ENCODE measurements at regions not wholly inside any gene's neighbourhood (a gene's known extent, or its start where the extent isn't known, plus 50 kb on each side); places are given as distances from the start of the nearest gene placed in this dataset.

- FAIRE-seq (no peak), DNase-seq (ENCODE audit: low read depth, low spot score) (no peak)
- intact Hi-C loops (cut with micrococcal nuclease) (no loop called here), dilution Hi-C loops (cut with MboI; ENCODE audit: extremely low pct_ligation_motif_present, low sequenced_read_pairs) (no loop called here)
- no peaks in the 10 kb centered on the region for H3K9me3 ChIP-seq (replicated peaks; ENCODE audit: control insufficient read depth, insufficient read depth, low read length)
- no peaks in the 10 kb centered on the region for H3K4me1 ChIP-seq (ENCODE audit: control insufficient read depth, extremely low read depth, insufficient read depth, low read length)
- POLR2A ChIA-PET, result no interaction called here
- H3K27ac ChIP-seq (ENCODE audit: insufficient read depth, low read depth, low read length), result no peak overlapping the region
- H3K79me2 ChIP-seq (ENCODE audit: control insufficient read depth, insufficient read depth, low read length), result no peaks in the 10 kb centered on the region
- no peak overlapping the region for H3K9ac ChIP-seq (replicated peaks; ENCODE audit: extremely low read depth, insufficient read depth, low read length)
- H3K9me1 ChIP-seq (replicated peaks; ENCODE audit: control insufficient read depth, extremely low read depth, insufficient read depth, low read length), result no peaks in the 10 kb centered on the region
- no peak for TF ChIP-seq EZH2 (IDR thresholded peaks at IDR 0.05; ENCODE audit: borderline replicate concordance, low read depth, low read length, severe bottlenecking)
- TF ChIP-seq CTCF (IDR thresholded peaks at IDR 0.05; ENCODE audit: extremely low read depth in 1 of 2, insufficient read depth in 1 of 2, low read depth in 1 of 2, low read length in 2 of 2), result no peak
- TF ChIP-seq POLR2A (IDR thresholded peaks at IDR 0.05; ENCODE audit: low read depth, low read length), result no peak
- TF ChIP-seq FOS (IDR thresholded peaks at IDR 0.05; ENCODE audit: borderline replicate concordance, insufficient read depth, low read length), result no peak
- TF ChIP-seq MYC (IDR thresholded peaks at IDR 0.05; ENCODE audit: low read depth, low read length), result no peak
- TF ChIP-seq JUN (IDR thresholded peaks at IDR 0.05; ENCODE audit: borderline replicate concordance, insufficient read depth, insufficient read length, low read depth), result no peak
- TF ChIP-seq GATA2 (IDR thresholded peaks at IDR 0.05; ENCODE audit: insufficient read depth, insufficient read length, low read depth, low read length), result no peak
- TF ChIP-seq MAX (IDR thresholded peaks at IDR 0.05; ENCODE audit: insufficient read depth, insufficient read length), result no peak
- no peak for TF ChIP-seq POLR2AphosphoS5 (IDR thresholded peaks at IDR 0.05; ENCODE audit: insufficient read depth, low read depth, low read length)
- BruUV-seq (replicated peaks), result no TSS peak
- H3K27me3 ChIP-seq (ENCODE audit: control insufficient read depth in 2 of 2, insufficient read depth in 2 of 2, low read length in 2 of 2), result no peaks in the 10 kb centered on the region
- no peaks in the 10 kb centered on the region for H3K36me3 ChIP-seq (ENCODE audit: control insufficient read depth in 2 of 2, extremely low read depth in 1 of 2, insufficient read depth in 2 of 2, low read length in 2 of 2)
- no peak overlapping the region for H2AFZ ChIP-seq (ENCODE audit: low read depth, low read length)
- CTCF ChIA-PET, result no interaction called here
- no peak overlapping the region for H3K4me3 ChIP-seq (replicated peaks in 1 of 3; ENCODE audit: insufficient read depth in 1 of 3, low read depth in 1 of 3, low read length in 3 of 3)
- H3K4me2 ChIP-seq (ENCODE audit: insufficient read depth, low read length), result no peak overlapping the region
- no peaks in the 10 kb centered on the region for H4K20me1 ChIP-seq (replicated peaks; ENCODE audit: control insufficient read depth, extremely low read depth, insufficient read depth, low read length)
Observed at GRCh38 chr16:75909746-75910145, 183.5 kb upstream of the CPHXL start.

All from endothelial cell of umbilical vein (primary cell).